ENCODE measurements at regions not wholly inside any gene's neighbourhood (a gene's known extent, or its start where the extent isn't known, plus 50 kb on each side); places are given as distances from the start of the nearest gene placed in this dataset.
A peak's percentile ranks its signal among the peaks of the same experiment; 100 is the strongest.

DNA sequence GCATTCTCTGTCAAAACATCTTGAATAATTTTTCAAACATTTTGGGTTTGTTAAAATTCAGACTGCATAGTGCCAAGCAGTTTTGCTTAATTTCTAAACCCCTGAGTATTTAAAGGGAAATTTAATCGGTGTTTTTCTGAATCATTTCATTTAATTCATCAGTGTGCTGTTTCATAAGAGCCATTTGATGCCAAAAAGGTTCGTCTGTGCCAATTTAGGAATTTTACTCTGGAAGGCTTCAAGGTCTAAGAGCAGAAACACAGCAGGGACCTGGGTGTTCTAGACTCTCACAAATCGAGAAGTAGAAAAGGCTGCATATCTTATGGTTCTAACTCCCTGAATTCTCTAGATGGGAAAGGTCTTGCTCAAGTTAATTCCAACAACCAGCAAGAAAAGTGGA, 311.9 kb upstream of the NT5C1B start:
- H3K27me3 ChIP-seq = no peaks in the 10 kb centered on the region
- intact Hi-C loops (cut with DNase I) = no loop called here
- peak overlapping the region; percentile 52 for H3K27ac ChIP-seq
- H3K9me3 ChIP-seq = no peaks in the 10 kb centered on the region
- H3K36me3 ChIP-seq = no peaks in the 10 kb centered on the region
- H3K4me1 ChIP-seq = peaks cover 18% of the 10 kb centered on the region
- H3K4me3 ChIP-seq = no peak overlapping the region
- TF ChIP-seq POLR2AphosphoS5 (IDR thresholded peaks at IDR 0.05; ENCODE audit: insufficient read depth in 1 of 2, low read depth in 1 of 2) (no peak), POLR2A (IDR thresholded peaks at IDR 0.05) (no peak)
- TF ChIP-seq, protein P1, sequence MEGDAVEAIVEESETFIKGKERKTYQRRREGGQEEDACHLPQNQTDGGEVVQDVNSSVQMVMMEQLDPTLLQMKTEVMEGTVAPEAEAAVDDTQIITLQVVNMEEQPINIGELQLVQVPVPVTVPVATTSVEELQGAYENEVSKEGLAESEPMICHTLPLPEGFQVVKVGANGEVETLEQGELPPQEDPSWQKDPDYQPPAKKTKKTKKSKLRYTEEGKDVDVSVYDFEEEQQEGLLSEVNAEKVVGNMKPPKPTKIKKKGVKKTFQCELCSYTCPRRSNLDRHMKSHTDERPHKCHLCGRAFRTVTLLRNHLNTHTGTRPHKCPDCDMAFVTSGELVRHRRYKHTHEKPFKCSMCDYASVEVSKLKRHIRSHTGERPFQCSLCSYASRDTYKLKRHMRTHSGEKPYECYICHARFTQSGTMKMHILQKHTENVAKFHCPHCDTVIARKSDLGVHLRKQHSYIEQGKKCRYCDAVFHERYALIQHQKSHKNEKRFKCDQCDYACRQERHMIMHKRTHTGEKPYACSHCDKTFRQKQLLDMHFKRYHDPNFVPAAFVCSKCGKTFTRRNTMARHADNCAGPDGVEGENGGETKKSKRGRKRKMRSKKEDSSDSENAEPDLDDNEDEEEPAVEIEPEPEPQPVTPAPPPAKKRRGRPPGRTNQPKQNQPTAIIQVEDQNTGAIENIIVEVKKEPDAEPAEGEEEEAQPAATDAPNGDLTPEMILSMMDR (IDR thresholded peaks at IDR 0.05) = no peak
- no peak for DNase-seq (ENCODE audit: extremely low spot score in 2 of 2)

- H3K27me3 ChIP-seq = no peaks in the 10 kb centered on the region
- peak overlapping the region; percentile 52 for H3K27ac ChIP-seq
- no peaks in the 10 kb centered on the region for H3K36me3 ChIP-seq
- DNase-seq (ENCODE audit: extremely low spot score in 2 of 2) = no peak
- H3K9me3 ChIP-seq = no peaks in the 10 kb centered on the region
- H3K4me3 ChIP-seq = no peak overlapping the region
- intact Hi-C loops (cut with DNase I) = no loop called here
- H3K4me1 ChIP-seq = peaks cover 18% of the 10 kb centered on the region
- TF ChIP-seq, protein P1 (IDR thresholded peaks at IDR 0.05) = no peak
- no peak for TF ChIP-seq POLR2A (IDR thresholded peaks at IDR 0.05)
- no peak for TF ChIP-seq POLR2AphosphoS5 (IDR thresholded peaks at IDR 0.05; ENCODE audit: insufficient read depth in 1 of 2, low read depth in 1 of 2)
Observed at GRCh38 chr2:18900691-18901141, 311.3 kb upstream of the NT5C1B start.

DNA sequence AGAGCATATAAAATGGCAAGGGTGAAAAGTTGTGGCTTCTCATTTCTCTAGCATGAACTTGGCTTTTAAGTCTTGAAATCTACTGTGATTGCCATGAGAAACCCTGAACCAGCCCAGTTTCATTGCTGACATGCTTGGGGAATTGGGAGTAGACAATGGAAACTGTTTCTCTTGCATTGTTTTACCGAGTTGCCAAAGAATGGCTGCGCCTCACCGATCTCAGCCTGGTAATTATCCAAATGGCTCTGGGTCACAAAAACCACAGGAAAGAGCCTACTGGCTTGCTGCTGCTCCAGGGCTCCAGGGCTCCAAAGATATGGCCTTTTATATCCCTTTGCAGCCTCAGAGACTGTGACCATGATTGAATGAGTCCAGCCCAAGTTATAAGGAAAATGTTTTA, 310.4 kb upstream of the NT5C1B start:
- Histone ChIP-seq H3K4me1 (peaks cover 18% of the 10 kb centered on the region), H3K4me3 (no peak overlapping the region), H3K9me3 (no peaks in the 10 kb centered on the region), H3K36me3 (no peaks in the 10 kb centered on the region), H3K27ac (peak overlapping the region; percentile 52), H3K27me3 (no peaks in the 10 kb centered on the region)
- no peak for DNase-seq (ENCODE audit: extremely low spot score in 2 of 2)
- TF ChIP-seq POLR2A (IDR thresholded peaks at IDR 0.05) = no peak
- TF ChIP-seq, protein P1 (IDR thresholded peaks at IDR 0.05) = no peak
- no peak for TF ChIP-seq POLR2AphosphoS5 (IDR thresholded peaks at IDR 0.05; ENCODE audit: insufficient read depth in 1 of 2, low read depth in 1 of 2)
- intact Hi-C loops (cut with DNase I) = loop anchor here (10.0 kb wide), 1 partner anchor 965 kb away; no protein-coding TSS in a partner anchor

DNA sequence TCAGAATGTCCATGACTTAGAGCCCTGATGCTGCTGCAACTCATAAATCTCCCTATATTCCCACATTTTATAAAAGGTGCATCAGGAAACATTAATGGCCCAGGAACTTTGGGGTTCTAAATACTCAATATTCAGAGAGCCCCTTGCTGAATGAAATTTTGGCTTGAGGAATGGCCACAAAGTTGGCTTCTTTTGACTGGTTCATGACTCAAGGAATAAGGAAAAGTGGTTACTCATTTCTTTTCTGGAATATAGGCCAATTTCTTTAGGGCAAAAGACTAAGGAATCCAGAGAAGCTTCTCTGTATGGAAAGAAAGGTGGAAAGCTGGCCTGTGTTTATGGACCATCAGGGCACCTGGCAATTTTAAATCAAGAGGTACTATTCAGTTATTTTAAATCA, 308.9 kb upstream of the NT5C1B start:
- no peak for DNase-seq (ENCODE audit: extremely low spot score in 2 of 2)
- intact Hi-C loops (cut with DNase I) = loop anchor here (10.0 kb wide), 1 partner anchor 967 kb away; no protein-coding TSS in a partner anchor

More for the DNA sequence above, 308.9 kb upstream of the NT5C1B start:
- Histone ChIP-seq H3K4me1 (peaks cover 18% of the 10 kb centered on the region), H3K27ac (no peak overlapping the region), H3K27me3 (no peaks in the 10 kb centered on the region), H3K9me3 (no peaks in the 10 kb centered on the region), H3K4me3 (no peak overlapping the region), H3K36me3 (no peaks in the 10 kb centered on the region)
- TF ChIP-seq POLR2A (IDR thresholded peaks at IDR 0.05) (no peak), POLR2AphosphoS5 (IDR thresholded peaks at IDR 0.05; ENCODE audit: insufficient read depth in 1 of 2, low read depth in 1 of 2) (no peak)
- TF ChIP-seq, protein P1 (IDR thresholded peaks at IDR 0.05) = no peak

All from vagina (tissue), 2 donors.